K562 (cell line): ENCODE measurements at regions not wholly inside any gene's neighbourhood (a gene's known extent, or its start where the extent isn't known, plus 50 kb on each side); places are given as distances from the start of the nearest gene placed in this dataset.

Source experiments
- ATAC-seq: fragments of 200-7000 bp; cut with Tn5 transposase; 3 replicates; pipeline ENCODE4 v1.9.1; 2020; ENCODE audit warnings: moderate library complexity
- BruUV-seq: library from RNA; stranded (reverse); fragments of 400-500 nt; replicated peaks from 2 replicates; lab custom pipeline; 2021; lab: Mats Ljungman, UMichigan
- CTCF ChIA-PET: fragments of 300-600 bp; formaldehyde crosslinking; extraction: SDS; loops from one replicate; lab custom pipeline; 2021; ENCODE audit warnings: low intra/inter-chr PET ratio; lab: Yijun Ruan, JAX
- POLR2A ChIA-PET: fragments of 300-600, 350-650 bp; sonication (Branson Sonifier 250); formaldehyde crosslinking; extraction: SDS; loops from one replicate; lab custom pipeline; 2021; ENCODE audit warnings: antibody characterized with exemption, inconsistent platforms; lab: Yijun Ruan, JAX
- DNase-seq, 4 experiments: peaks; one replicate each; pipeline versions ENCODE4 v3.0.0 to v3.0.0-alpha.2; 2011 to 2018; ENCODE audit warnings: low spot score in 3 of 4, mixed read lengths in 3 of 4; ENCODE audit errors: extremely low read depth in 1 of 4
- FAIRE-seq: peaks from 2 replicates; lab custom pipeline; 2011; peaks lifted over from hg19 to GRCh38; lab: Jason Lieb, UNC
- H2AFZ ChIP-seq: 2 replicates; pipeline ENCODE4 v1.6.0; 2011; ENCODE audit warnings: low read depth, low read length, control low read depth, inconsistent platforms
- H3K27ac ChIP-seq: fragments of 200-600 bp; 3 replicates; pipeline ENCODE4 v1.8.0; 2011; ENCODE audit warnings: low read depth, mild to moderate bottlenecking, control low read depth, inconsistent platforms, low read length, moderate library complexity, mixed read lengths; ENCODE audit errors: extremely low read depth
- H3K27me3 ChIP-seq, 2 experiments: fragments of 300-600 bp in 1 of 2; 2 replicates in 1 of 2; 3 replicates in 1 of 2; pipeline versions ENCODE4 v1.6.0 to v1.8.0; 2011; ENCODE audit warnings: inconsistent platforms in 2 of 2, low read length in 2 of 2, mild to moderate bottlenecking in 1 of 2, mixed read lengths in 1 of 2, moderate library complexity in 1 of 2; ENCODE audit not compliant: control insufficient read depth in 2 of 2, insufficient read depth in 2 of 2
- H3K36me3 ChIP-seq: fragments of 300-600 bp; 3 replicates; pipeline ENCODE4 v1.8.0; 2011; ENCODE audit warnings: mild to moderate bottlenecking, low read length, inconsistent platforms; ENCODE audit not compliant: control insufficient read depth, insufficient read depth
- H3K4me1 ChIP-seq, 2 experiments: fragments of 200-600 bp in 1 of 2; replicated peaks in 1 of 2; 2 replicates in 1 of 2; 3 replicates in 1 of 2; pipeline versions ENCODE4 v1.5.1 to v1.8.0; 2011; ENCODE audit warnings: inconsistent platforms in 2 of 2, low read length in 2 of 2, mild to moderate bottlenecking in 1 of 2, mixed read lengths in 1 of 2, moderate library complexity in 1 of 2; ENCODE audit not compliant: control insufficient read depth in 2 of 2, insufficient read depth in 2 of 2
- H3K4me2 ChIP-seq: 2 replicates; pipeline ENCODE4 v1.6.1; 2011; ENCODE audit warnings: low read length, control low read depth, inconsistent platforms, mixed read lengths; ENCODE audit not compliant: insufficient read depth
- H3K4me3 ChIP-seq: fragments of 200-600 bp; sonication (generic), shearing (Covaris generic); 2 replicates; pipeline ENCODE4 v1.5.1; 2016; ENCODE audit warnings: control low read depth, inconsistent platforms
- H3K79me2 ChIP-seq: fragments of 200-600 bp; 3 replicates; pipeline ENCODE4 v1.8.0; 2011; ENCODE audit warnings: low read length, inconsistent platforms; ENCODE audit not compliant: control insufficient read depth, insufficient read depth
- H3K9ac ChIP-seq, 2 experiments: 2 replicates each; pipeline versions ENCODE4 v1.6.0 to v1.6.1; 2011; ENCODE audit warnings: low read depth in 2 of 2, low read length in 2 of 2, control low read depth in 1 of 2, inconsistent platforms in 1 of 2, mild to moderate bottlenecking in 1 of 2, mixed read lengths in 1 of 2; ENCODE audit not compliant: insufficient read depth in 1 of 2
- H3K9me1 ChIP-seq: one replicate; pipeline ENCODE4 v1.6.0; 2011; ENCODE audit warnings: inconsistent platforms, mild to moderate bottlenecking, low read length, moderate library complexity; ENCODE audit not compliant: control insufficient read depth, insufficient read depth
- H3K9me3 ChIP-seq: replicated peaks from 2 replicates; pipeline ENCODE4 v1.5.1; 2011; ENCODE audit warnings: low read depth, low read length, inconsistent platforms; ENCODE audit not compliant: control insufficient read depth, insufficient read depth
- H4K20me1 ChIP-seq: replicated peaks from 2 replicates; pipeline ENCODE4 v1.6.1; 2011; ENCODE audit warnings: low read length, inconsistent platforms, mixed read lengths; ENCODE audit not compliant: control insufficient read depth, insufficient read depth
- CHD7 ChIP-seq: fragments of 200-600 bp; sonication (generic); IDR thresholded peaks from one replicate; pipeline ENCODE4 v1.6.1; 2012; ENCODE audit warnings: mild to moderate bottlenecking, low read depth, low read length, inconsistent platforms
- ELK3 ChIP-seq: fragments of 450-650 bp; formaldehyde crosslinking; IDR thresholded peaks from 2 replicates; pipeline ENCODE4 v1.4.0; 2020; ENCODE audit warnings: mild to moderate bottlenecking
- MTF1 ChIP-seq: fragments of 250-450 bp; sonication (Bioruptor Pico); IDR thresholded peaks from 2 replicates; pipeline ENCODE4 v1.9.0; 2021; ENCODE audit warnings: moderate library complexity, mild to moderate bottlenecking, inconsistent platforms, borderline replicate concordance
- POLR3A ChIP-seq: IDR thresholded peaks from 2 replicates; pipeline ENCODE4 v1.6.1; 2011; ENCODE audit warnings: borderline replicate concordance, mild to moderate bottlenecking, moderate library complexity; ENCODE audit not compliant: insufficient read length, insufficient read depth; ENCODE audit errors: extremely low read depth
- SAFB ChIP-seq: fragments of 200-400 bp; formaldehyde crosslinking; IDR thresholded peaks from 2 replicates; pipeline ENCODE4 v1.6.1; 2017; ENCODE audit warnings: low read depth, low read length, borderline replicate concordance
- SMARCE1 ChIP-seq: fragments of 450-650 bp; IDR thresholded peaks from 2 replicates; pipeline ENCODE4 v1.7.1; 2016; ENCODE audit warnings: mild to moderate bottlenecking
- TAF15 ChIP-seq: fragments of 200-400 bp; formaldehyde crosslinking; IDR thresholded peaks from 2 replicates; pipeline ENCODE4 v1.6.1; 2017; ENCODE audit warnings: mild to moderate bottlenecking, low read depth, low read length, moderate library complexity
- TBP ChIP-seq: optimal IDR thresholded peaks from 2 replicates; pipeline ENCODE3; 2011; ENCODE audit warnings: low read depth, low read length, improper control_type of control experiment
- ZNF398 ChIP-seq: fragments of 250-450 bp; sonication (Bioruptor Pico); IDR thresholded peaks from 2 replicates; pipeline ENCODE4 v1.8.0; 2021; ENCODE audit warnings: moderate library complexity, mild to moderate bottlenecking, inconsistent platforms
- in situ Hi-C: fragments of 300-500 bp; cut with MboI; formaldehyde crosslinking; loops from 4 replicates; pipeline ENCODE4 v1.15.0; 2018; ENCODE audit warnings: inconsistent platforms, mixed read lengths
- intact Hi-C: fragments of 100-400 bp; cut with micrococcal nuclease; formaldehyde crosslinking; loops from 2 replicates; pipeline ENCODE4 v1.14.2; 2022

- Histone ChIP-seq H3K27ac (no peak overlapping the region), H4K20me1 (no peaks in the 10 kb centered on the region), H3K9ac (no peak overlapping the region), H3K4me3 (no peak overlapping the region), H3K9me3 (no peaks in the 10 kb centered on the region), H3K4me1 (no peaks in the 10 kb centered on the region), H3K4me2 (no peak overlapping the region), H2AFZ (no peak overlapping the region), H3K9me1 (no peaks in the 10 kb centered on the region), H3K36me3 (no peaks in the 10 kb centered on the region), H3K27me3 (no peaks in the 10 kb centered on the region), H3K79me2 (no peaks in the 10 kb centered on the region)
- in situ Hi-C loops (no loop called here), intact Hi-C loops (no loop called here)
- ChIA-PET CTCF (no interaction called here), POLR2A (interaction anchor here (1.5 kb wide), 1 partner anchor 13 kb away, joined by 3 read pairs; no protein-coding TSS in a partner anchor)
- FAIRE-seq: no peak
- no peak for DNase-seq
- BruUV-seq: no TSS peak
- no peak for ATAC-seq
- TF ChIP-seq TAF15 (no peak), MTF1 (CRISPR knock-in tag) (no peak), ZNF398 (CRISPR knock-in tag) (no peak), CHD7 (no peak), SAFB (no peak), POLR3A (no peak), TBP (no peak), ELK3 (no peak), SMARCE1 (no peak)
Observed at GRCh38 chr2:53610260-53610659, 157.3 kb upstream of the CHAC2 start.
